Endothelial cell of umbilical vein (primary cell): ENCODE measurements at regions not wholly inside any gene's neighbourhood (a gene's known extent, or its start where the extent isn't known, plus 50 kb on each side); places are given as distances from the start of the nearest gene placed in this dataset.

Source experiments
- BruUV-seq: library from RNA; stranded (reverse); fragments of 400-500 nt; replicated peaks from 2 replicates; lab custom pipeline; 2021; lab: Mats Ljungman, UMichigan
- CTCF ChIA-PET: fragments of 300-600, 350-600 bp; sonication (Branson Sonifier 250); formaldehyde crosslinking; loops from one replicate; lab custom pipeline; 2021; ENCODE audit warnings: antibody characterized with exemption, inconsistent platforms; lab: Charles Lee
- POLR2A ChIA-PET: fragments of 300-600, 350-600 bp; sonication (Branson Sonifier 250); formaldehyde crosslinking; loops from one replicate; lab custom pipeline; 2021; ENCODE audit warnings: antibody characterized with exemption, inconsistent platforms; lab: Charles Lee
- DNase-seq: peaks from one replicate; pipeline ENCODE4 v3.0.0-alpha.2; 2011; ENCODE audit warnings: low read depth, low spot score
- FAIRE-seq: peaks from 2 replicates; lab custom pipeline; 2011; peaks lifted over from hg19 to GRCh38; lab: Jason Lieb, UNC
- H2AFZ ChIP-seq: 2 replicates; pipeline ENCODE4 v1.6.0; 2012; ENCODE audit warnings: low read depth, low read length, control low read depth, inconsistent platforms
- H3K27ac ChIP-seq: 2 replicates; pipeline ENCODE4 v1.5.1; 2011; ENCODE audit warnings: low read depth, mild to moderate bottlenecking, control low read depth, low read length, moderate library complexity; ENCODE audit not compliant: insufficient read depth
- H3K27me3 ChIP-seq, 2 experiments: 2 replicates each; pipeline versions ENCODE4 v1.6.0 to v1.6.1; 2011; ENCODE audit warnings: low read length in 2 of 2, mixed read lengths in 1 of 2; ENCODE audit not compliant: control insufficient read depth in 2 of 2, insufficient read depth in 2 of 2
- H3K36me3 ChIP-seq, 2 experiments: 2 replicates in 1 of 2; 3 replicates in 1 of 2; pipeline ENCODE4 v1.5.1; 2011; ENCODE audit warnings: low read length in 2 of 2, mild to moderate bottlenecking in 1 of 2, moderate library complexity in 1 of 2; ENCODE audit not compliant: control insufficient read depth in 2 of 2, insufficient read depth in 2 of 2; ENCODE audit errors: extremely low read depth in 1 of 2
- H3K4me1 ChIP-seq: 3 replicates; pipeline ENCODE4 v1.5.1; 2011; ENCODE audit warnings: mild to moderate bottlenecking, low read length; ENCODE audit not compliant: control insufficient read depth, insufficient read depth; ENCODE audit errors: extremely low read depth
- H3K4me2 ChIP-seq: 2 replicates; pipeline ENCODE4 v1.6.1; 2011; ENCODE audit warnings: low read length, control low read depth, mixed read lengths; ENCODE audit not compliant: insufficient read depth
- H3K4me3 ChIP-seq, 3 experiments: fragments of 200-600 bp in 1 of 3; sonication (generic), shearing (Covaris generic) in 1 of 3; replicated peaks in 1 of 3; 2 replicates each; pipeline ENCODE4 v1.5.1; 2011 to 2016; ENCODE audit warnings: control low read depth in 3 of 3, low read length in 3 of 3, mild to moderate bottlenecking in 2 of 3, inconsistent platforms in 1 of 3, low read depth in 1 of 3, moderate library complexity in 1 of 3; ENCODE audit not compliant: insufficient read depth in 1 of 3
- H3K79me2 ChIP-seq: 2 replicates; pipeline ENCODE4 v1.6.0; 2012; ENCODE audit warnings: low read length, inconsistent platforms; ENCODE audit not compliant: control insufficient read depth, insufficient read depth
- H3K9ac ChIP-seq: replicated peaks from 2 replicates; pipeline ENCODE3; 2011; ENCODE audit warnings: low read length, control low read depth; ENCODE audit not compliant: insufficient read depth; ENCODE audit errors: extremely low read depth
- H3K9me1 ChIP-seq: replicated peaks from 3 replicates; pipeline ENCODE4 v1.6.0; 2011; ENCODE audit warnings: mild to moderate bottlenecking, low read length; ENCODE audit not compliant: control insufficient read depth, insufficient read depth; ENCODE audit errors: extremely low read depth
- H3K9me3 ChIP-seq: replicated peaks from 2 replicates; pipeline ENCODE4 v1.5.1; 2012; ENCODE audit warnings: low read length, inconsistent platforms; ENCODE audit not compliant: control insufficient read depth, insufficient read depth
- H4K20me1 ChIP-seq: replicated peaks from 2 replicates; pipeline ENCODE3; 2011; ENCODE audit warnings: mild to moderate bottlenecking, low read length; ENCODE audit not compliant: control insufficient read depth, insufficient read depth; ENCODE audit errors: extremely low read depth
- CTCF ChIP-seq, 2 donors: IDR thresholded peaks; 1 replicate in 1 of 2; 2 replicates in 1 of 2; pipeline ENCODE4 v1.5.1; 2011; ENCODE audit warnings: low read length in 2 of 2, mild to moderate bottlenecking in 2 of 2, moderate library complexity in 2 of 2, control low read depth in 1 of 2, inconsistent platforms in 1 of 2, low read depth in 1 of 2; ENCODE audit not compliant: insufficient read depth in 1 of 2; ENCODE audit errors: extremely low read depth in 1 of 2
- EZH2 ChIP-seq: IDR thresholded peaks from 2 replicates; pipeline ENCODE4 v1.6.1; 2012; ENCODE audit warnings: borderline replicate concordance, low read depth, mild to moderate bottlenecking, moderate library complexity, low read length, inconsistent platforms; ENCODE audit not compliant: severe bottlenecking
- FOS ChIP-seq: IDR thresholded peaks from 2 replicates; pipeline ENCODE4 v1.6.1; 2011; ENCODE audit warnings: mild to moderate bottlenecking, low read length, moderate library complexity, borderline replicate concordance; ENCODE audit not compliant: insufficient read depth
- GATA2 ChIP-seq: IDR thresholded peaks from 2 replicates; pipeline ENCODE4 v1.7.0; 2011; ENCODE audit warnings: low read depth, mild to moderate bottlenecking, moderate library complexity, mixed read lengths, low read length; ENCODE audit not compliant: insufficient read length, insufficient read depth
- JUN ChIP-seq: IDR thresholded peaks from 2 replicates; pipeline ENCODE4 v1.6.1; 2011; ENCODE audit warnings: borderline replicate concordance, low read depth; ENCODE audit not compliant: insufficient read length, insufficient read depth
- MAX ChIP-seq: IDR thresholded peaks from 2 replicates; pipeline ENCODE4 v1.6.1; 2011; ENCODE audit not compliant: insufficient read depth, insufficient read length
- MYC ChIP-seq: IDR thresholded peaks from one replicate; pipeline ENCODE4 v1.6.1; 2011; ENCODE audit warnings: mild to moderate bottlenecking, low read depth, low read length
- dilution Hi-C: fragments of 300-500 bp; cut with MboI; formaldehyde crosslinking; loops from one replicate; pipeline ENCODE4 v1.15.0; 2019; ENCODE audit warnings: low sequenced_read_pairs; ENCODE audit not compliant: extremely low pct_ligation_motif_present
- intact Hi-C: fragments of 100-400 bp; cut with micrococcal nuclease; formaldehyde crosslinking; loops from one replicate; pipeline ENCODE4 v1.10.0; 2022

GRCh38 chr13:68690567-68690966 lies 1417.1 kb upstream of the ATXN8OS start:
- Histone ChIP-seq H3K4me1 (no peaks in the 10 kb centered on the region), H2AFZ (no peak overlapping the region), H3K27ac (no peak overlapping the region), H3K27me3 (no peaks in the 10 kb centered on the region), H3K4me3 (no peak overlapping the region), H3K9ac (no peak overlapping the region), H3K9me3 (no peaks in the 10 kb centered on the region), H3K79me2 (no peaks in the 10 kb centered on the region), H3K9me1 (no peaks in the 10 kb centered on the region), H3K4me2 (no peak overlapping the region), H3K36me3 (no peaks in the 10 kb centered on the region), H4K20me1 (no peaks in the 10 kb centered on the region)
- FAIRE-seq (no peak), DNase-seq (no peak)
- TF ChIP-seq MAX (no peak), CTCF (IDR thresholded peaks at IDR 0.05; ENCODE audit: extremely low read depth in 1 of 2, insufficient read depth in 1 of 2, low read depth in 1 of 2, low read length in 2 of 2) (no peak), MYC (no peak), GATA2 (no peak), JUN (no peak), EZH2 (no peak), FOS (no peak)
- ChIA-PET POLR2A (no interaction called here), CTCF (no interaction called here)
- intact Hi-C loops (no loop called here), dilution Hi-C loops (no loop called here)
- BruUV-seq, result no TSS peak
